ENCODE measurements at regions not wholly inside any gene's neighbourhood (a gene's known extent, or its start where the extent isn't known, plus 50 kb on each side); places are given as distances from the start of the nearest gene placed in this dataset.

- H3K4me3 ChIP-seq (ENCODE audit: low read depth, low read length), result no peak overlapping the region
- no peak for TF ChIP-seq CTCF (IDR thresholded peaks at IDR 0.05; ENCODE audit: borderline replicate concordance, insufficient read depth, low read depth, low read length)
Observed at GRCh38 chr2:15731213-15731888, 139.7 kb downstream of the DDX1 start.

GRCh38 chr2:15731889-15732271, 140.2 kb downstream of the DDX1 start:
- no peak overlapping the region for H3K4me3 ChIP-seq (ENCODE audit: low read depth, low read length)

GRCh38 chr2:15732341-15733077, 140.8 kb downstream of the DDX1 start:
- TF ChIP-seq CTCF (IDR thresholded peaks at IDR 0.05; ENCODE audit: borderline replicate concordance, insufficient read depth, low read depth, low read length), result no peak
- no peak overlapping the region for H3K4me3 ChIP-seq (ENCODE audit: low read depth, low read length)

More at GRCh38 chr2:15731889-15732271, 140.2 kb downstream of the DDX1 start:
- TF ChIP-seq CTCF (IDR thresholded peaks at IDR 0.05; ENCODE audit: borderline replicate concordance, insufficient read depth, low read depth, low read length), result no peak

GRCh38 chr2:15733867-15734673, 142.4 kb downstream of the DDX1 start:
- no peak for TF ChIP-seq CTCF (IDR thresholded peaks at IDR 0.05; ENCODE audit: borderline replicate concordance, insufficient read depth, low read depth, low read length)
- no peak overlapping the region for H3K4me3 ChIP-seq (ENCODE audit: low read depth, low read length)

DNA sequence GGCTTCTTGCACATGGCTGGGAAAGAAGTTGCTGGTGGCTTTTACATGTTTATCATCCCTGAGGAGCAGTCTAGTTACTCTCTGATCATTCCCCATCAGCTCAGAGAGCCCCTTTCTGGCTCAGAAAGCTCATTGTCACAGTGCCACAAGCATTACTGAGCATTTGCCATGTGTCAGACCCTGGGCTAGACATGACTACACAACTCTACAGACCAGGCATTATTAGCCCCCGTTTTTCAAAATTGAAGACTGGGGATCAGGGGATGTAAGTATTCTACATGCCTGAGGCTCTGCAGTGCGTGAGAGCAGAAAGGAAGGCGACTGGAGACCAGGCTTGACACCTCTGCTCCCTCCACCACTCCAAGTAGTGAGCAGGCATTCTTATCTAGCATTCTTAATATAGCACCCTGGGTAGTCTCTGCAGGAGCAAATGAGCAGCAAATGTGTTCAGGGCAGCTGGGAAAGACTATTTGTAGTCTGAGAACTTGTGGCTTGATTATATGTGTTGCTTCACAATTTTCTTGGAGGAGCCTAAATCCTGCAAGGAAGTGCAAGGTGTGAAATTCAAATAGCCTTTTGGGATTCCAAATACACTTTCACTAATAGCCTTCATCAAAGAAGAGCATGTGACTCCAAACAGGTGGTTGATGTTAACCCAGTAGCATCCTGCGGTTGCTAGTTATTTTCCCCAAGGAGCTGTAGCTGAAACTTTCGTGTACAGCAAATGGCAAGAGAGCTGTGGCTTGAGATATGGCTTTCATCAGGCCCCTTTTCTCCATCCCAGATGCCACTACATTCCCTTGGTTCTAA, 143.2 kb downstream of the DDX1 start:
- H3K4me3 ChIP-seq (ENCODE audit: low read depth, low read length), result no peak overlapping the region
- no peak for TF ChIP-seq CTCF (IDR thresholded peaks at IDR 0.05; ENCODE audit: borderline replicate concordance, insufficient read depth, low read depth, low read length)

DNA sequence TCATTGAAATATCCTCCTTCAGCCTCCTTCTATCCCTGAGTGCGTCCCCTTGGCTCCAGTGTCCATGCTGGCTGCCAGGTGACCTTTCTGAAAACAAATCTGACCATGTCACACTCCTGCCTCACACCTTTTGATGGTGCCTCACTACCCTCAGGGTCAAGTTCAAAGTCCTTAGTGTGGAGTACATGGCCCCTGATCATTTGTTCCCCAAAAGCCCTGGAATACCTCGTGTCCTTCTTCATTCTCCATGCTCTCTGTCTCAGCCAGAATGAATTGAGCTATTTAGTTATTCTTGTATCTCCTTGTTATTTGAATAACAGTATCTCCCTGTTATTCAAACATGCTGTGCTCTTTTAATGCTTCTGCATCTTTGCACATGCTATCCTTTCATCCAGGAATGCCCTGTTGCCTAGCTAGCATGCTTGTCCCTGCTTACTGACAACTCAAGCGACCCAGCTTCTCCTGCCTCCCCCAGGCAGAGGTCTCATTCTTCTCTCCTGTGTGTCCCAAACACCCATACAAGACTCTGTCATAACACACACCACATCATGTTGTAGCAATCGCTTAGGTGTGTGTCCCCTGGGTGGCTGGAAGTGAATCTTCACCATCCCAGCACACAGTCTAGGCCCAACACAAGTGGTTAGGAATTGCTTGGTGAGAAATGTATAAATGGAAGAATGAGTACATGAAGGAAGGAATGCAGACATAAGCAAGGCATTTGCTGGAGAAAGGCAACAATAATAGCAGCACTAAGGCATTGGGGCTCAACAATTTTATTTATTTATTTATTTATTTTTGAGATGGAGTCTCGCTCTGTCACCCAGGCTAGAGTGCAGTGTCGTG, 144.0 kb downstream of the DDX1 start:
- TF ChIP-seq CTCF (IDR thresholded peaks at IDR 0.05; ENCODE audit: borderline replicate concordance, insufficient read depth, low read depth, low read length), result no peak

More for the DNA sequence above, 144.0 kb downstream of the DDX1 start:
- no peak overlapping the region for H3K4me3 ChIP-seq (ENCODE audit: low read depth, low read length)

Measured in GM12875 (cell line).